ENCODE measurements at regions not wholly inside any gene's neighbourhood (a gene's known extent, or its start where the extent isn't known, plus 50 kb on each side); places are given as distances from the start of the nearest gene placed in this dataset.

- no peak for ATAC-seq
- no peak overlapping the region for H3K27ac ChIP-seq
- intact Hi-C loops (cut with DNase I; ENCODE audit: low total_unique reads) = no loop called here
- H3K36me3 ChIP-seq = no peaks in the 10 kb centered on the region
- no peaks in the 10 kb centered on the region for H3K27me3 ChIP-seq
- no peak overlapping the region for H3K4me3 ChIP-seq
- H3K4me1 ChIP-seq = no peaks in the 10 kb centered on the region
- in situ Hi-C loops (cut with MboI; ENCODE audit: low sequenced_read_pairs in 4 of 4) = no loop called here
- no peak for TF ChIP-seq CTCF (IDR thresholded peaks at IDR 0.05 in 4 of 5, conservative IDR thresholded peaks at IDR 0.05 in 1 of 5)
- TF ChIP-seq POLR2A (IDR thresholded peaks at IDR 0.05) = no peak
- H3K9me3 ChIP-seq = no peaks in the 10 kb centered on the region
- no peak for DNase-seq
These were observed 204.2 kb downstream of the EMX2 start for GRCh38 chr10:117746541-117747448.

- in situ Hi-C loops (cut with MboI; ENCODE audit: low sequenced_read_pairs in 4 of 4) = no loop called here
- no peak for ATAC-seq
- Histone ChIP-seq H3K4me1 (no peaks in the 10 kb centered on the region), H3K27ac (no peak overlapping the region), H3K4me3 (no peak overlapping the region), H3K27me3 (no peaks in the 10 kb centered on the region), H3K9me3 (no peaks in the 10 kb centered on the region), H3K36me3 (no peaks in the 10 kb centered on the region)
- intact Hi-C loops (cut with DNase I; ENCODE audit: low total_unique reads) = no loop called here
- DNase-seq = no peak
- TF ChIP-seq POLR2A (IDR thresholded peaks at IDR 0.05) (no peak), CTCF (IDR thresholded peaks at IDR 0.05 in 4 of 5, conservative IDR thresholded peaks at IDR 0.05 in 1 of 5) (no peak)
These were observed 205.1 kb downstream of the EMX2 start for GRCh38 chr10:117747636-117748035.

DNA sequence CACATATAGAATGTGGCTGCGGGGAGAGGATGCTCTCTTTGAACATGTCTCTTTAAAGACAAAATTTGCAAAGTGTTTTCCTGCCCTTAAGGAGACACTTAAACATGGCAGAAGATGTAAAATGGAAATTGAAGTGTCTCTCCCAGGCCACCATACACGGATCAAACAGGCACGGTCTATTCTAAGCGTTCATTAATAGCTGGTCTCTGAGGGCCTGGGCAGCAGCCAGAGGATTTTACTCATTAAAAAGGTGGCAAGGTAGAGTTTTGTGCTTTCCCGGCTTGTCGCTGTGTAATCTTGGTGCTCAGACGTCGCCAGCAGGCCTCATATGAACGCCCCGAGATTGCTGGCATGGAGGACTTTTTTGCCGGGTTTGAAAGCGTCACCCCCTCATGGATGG, 205.5 kb downstream of the EMX2 start:
- Histone ChIP-seq H3K4me1 (no peaks in the 10 kb centered on the region), H3K9me3 (no peaks in the 10 kb centered on the region), H3K4me3 (no peak overlapping the region), H3K27me3 (no peaks in the 10 kb centered on the region), H3K27ac (no peak overlapping the region), H3K36me3 (no peaks in the 10 kb centered on the region)
- ATAC-seq (no peak), DNase-seq (no peak)
- intact Hi-C loops (cut with DNase I; ENCODE audit: low total_unique reads) (no loop called here), in situ Hi-C loops (cut with MboI; ENCODE audit: low sequenced_read_pairs in 4 of 4) (no loop called here)
- TF ChIP-seq POLR2A (IDR thresholded peaks at IDR 0.05) (no peak), CTCF (IDR thresholded peaks at IDR 0.05 in 4 of 5, conservative IDR thresholded peaks at IDR 0.05 in 1 of 5) (no peak)

- Histone ChIP-seq H3K36me3 (no peaks in the 10 kb centered on the region), H3K9me3 (no peaks in the 10 kb centered on the region), H3K4me1 (no peaks in the 10 kb centered on the region), H3K27me3 (no peaks in the 10 kb centered on the region), H3K4me3 (no peak overlapping the region), H3K27ac (no peak overlapping the region)
- intact Hi-C loops (cut with DNase I; ENCODE audit: low total_unique reads) (no loop called here), in situ Hi-C loops (cut with MboI; ENCODE audit: low sequenced_read_pairs in 4 of 4) (no loop called here)
- ATAC-seq = no peak
- no peak for DNase-seq
- no peak for TF ChIP-seq POLR2A (IDR thresholded peaks at IDR 0.05)
- no peak for TF ChIP-seq CTCF (IDR thresholded peaks at IDR 0.05 in 4 of 5, conservative IDR thresholded peaks at IDR 0.05 in 1 of 5)
These were observed 208.1 kb downstream of the EMX2 start for GRCh38 chr10:117750616-117751015.

Measured in gastrocnemius medialis (tissue), 4 donors.